IMR-90 (cell line): ENCODE measurements at regions not wholly inside any gene's neighbourhood (a gene's known extent, or its start where the extent isn't known, plus 50 kb on each side); places are given as distances from the start of the nearest gene placed in this dataset.

Source experiments
- ATAC-seq: fragments of 200-7000 bp; cut with Tn5 transposase; 2 replicates; pipeline ENCODE4 v1.9.1; 2020; ENCODE audit warnings: low read depth, mild to moderate bottlenecking, moderate library complexity
- BruUV-seq: library from RNA; stranded (reverse); fragments of 400-500 nt; replicated peaks from 2 replicates; lab custom pipeline; 2021; lab: Mats Ljungman, UMichigan
- CTCF ChIA-PET: fragments of 300-600 bp; formaldehyde crosslinking; extraction: SDS; loops from one replicate; lab custom pipeline; 2021; ENCODE audit warnings: antibody characterized with exemption; lab: Yijun Ruan, JAX
- POLR2A ChIA-PET: fragments of 300-600 bp; sonication (Branson Sonifier 250); formaldehyde crosslinking; loops from one replicate; lab custom pipeline; 2022; ENCODE audit warnings: antibody characterized with exemption; ENCODE audit not compliant: unreplicated experiment; lab: Charles Lee
- DNase-seq: peaks from one replicate; pipeline ENCODE4 v3.0.0; 2013
- H2AFZ ChIP-seq: replicated peaks from 2 replicates; pipeline ENCODE3; 2013; ENCODE audit warnings: low read length, mild to moderate bottlenecking; ENCODE audit not compliant: poor library complexity
- H2AK5ac ChIP-seq: 2 replicates; pipeline ENCODE4 v1.6.1; 2013; ENCODE audit warnings: low read depth, low read length, inconsistent platforms
- H2AK9ac ChIP-seq: replicated peaks from 2 replicates; pipeline ENCODE3; 2013; ENCODE audit warnings: mild to moderate bottlenecking, low read depth, low read length, moderate library complexity; ENCODE audit not compliant: poor library complexity
- H2BK120ac ChIP-seq: 2 replicates; pipeline ENCODE4 v1.6.1; 2013; ENCODE audit warnings: low read depth, low read length, inconsistent platforms
- H2BK15ac ChIP-seq: 3 replicates; pipeline ENCODE4 v1.6.1; 2013; ENCODE audit warnings: low read depth, low read length, inconsistent platforms
- H2BK20ac ChIP-seq: 2 replicates; pipeline ENCODE4 v1.6.1; 2013; ENCODE audit warnings: low read depth, mild to moderate bottlenecking, inconsistent platforms, low read length, moderate library complexity
- H2BK5ac ChIP-seq: 2 replicates; pipeline ENCODE4 v1.6.1; 2013; ENCODE audit warnings: mild to moderate bottlenecking, low read depth, low read length, inconsistent platforms; ENCODE audit not compliant: poor library complexity, severe bottlenecking
- H3K14ac ChIP-seq: replicated peaks from 2 replicates; pipeline ENCODE4 v1.6.1; 2013; ENCODE audit warnings: low read depth, low read length, inconsistent platforms
- H3K18ac ChIP-seq: 2 replicates; pipeline ENCODE4 v1.6.1; 2013; ENCODE audit warnings: low read depth, low read length, control low read depth
- H3K23ac ChIP-seq: 2 replicates; pipeline ENCODE4 v1.6.1; 2013; ENCODE audit warnings: low read depth, low read length, inconsistent platforms
- H3K27ac ChIP-seq: 2 replicates; pipeline ENCODE4 v1.5.1; 2013; ENCODE audit warnings: mild to moderate bottlenecking, control low read depth, low read length; ENCODE audit not compliant: insufficient read depth
- H3K27me3 ChIP-seq: 2 replicates; pipeline ENCODE4 v1.6.1; 2013; ENCODE audit warnings: low read length; ENCODE audit not compliant: control insufficient read depth, insufficient read depth
- H3K36me3 ChIP-seq: 2 replicates; pipeline ENCODE4 v1.6.1; 2013; ENCODE audit warnings: low read length, mixed read lengths; ENCODE audit not compliant: control insufficient read depth, insufficient read depth
- H3K4ac ChIP-seq: 2 replicates; pipeline ENCODE4 v1.6.1; 2013; ENCODE audit warnings: low read depth, low read length, inconsistent platforms
- H3K4me1 ChIP-seq: 2 replicates; pipeline ENCODE4 v1.6.1; 2013; ENCODE audit warnings: low read length, mixed read lengths; ENCODE audit not compliant: control insufficient read depth, insufficient read depth
- H3K4me2 ChIP-seq: 2 replicates; pipeline ENCODE4 v1.6.1; 2013; ENCODE audit warnings: low read depth, mild to moderate bottlenecking, control low read depth, low read length, moderate library complexity
- H3K4me3 ChIP-seq: 2 replicates; pipeline ENCODE4 v1.5.1; 2013; ENCODE audit warnings: low read depth, mild to moderate bottlenecking, control low read depth, low read length, moderate library complexity; ENCODE audit not compliant: insufficient read depth
- H3K56ac ChIP-seq: 2 replicates; pipeline ENCODE4 v1.6.1; 2013; ENCODE audit warnings: low read length, inconsistent platforms; ENCODE audit not compliant: insufficient read depth; ENCODE audit errors: extremely low read depth
- H3K79me1 ChIP-seq, 2 experiments: 2 replicates each; pipeline ENCODE4 v1.6.1; 2013; ENCODE audit warnings: low read length in 2 of 2, inconsistent platforms in 1 of 2, low read depth in 1 of 2
- H3K9ac ChIP-seq: 2 replicates; pipeline ENCODE4 v1.6.1; 2013; ENCODE audit warnings: low read depth, low read length, control low read depth
- H3K9me1 ChIP-seq: 2 replicates; pipeline ENCODE4 v1.6.1; 2013; ENCODE audit warnings: low read length, inconsistent platforms; ENCODE audit not compliant: insufficient read depth
- H3K9me3 ChIP-seq: 2 replicates; pipeline ENCODE4 v1.6.1; 2013; ENCODE audit warnings: low read length; ENCODE audit not compliant: control insufficient read depth, insufficient read depth
- H4K20me1 ChIP-seq: 2 replicates; pipeline ENCODE4 v1.6.1; 2013; ENCODE audit warnings: low read length, inconsistent platforms; ENCODE audit not compliant: insufficient read depth
- H4K5ac ChIP-seq: 2 replicates; pipeline ENCODE4 v1.6.1; 2013; ENCODE audit warnings: mild to moderate bottlenecking, low read depth, low read length, control low read depth
- H4K8ac ChIP-seq, 2 experiments: 2 replicates each; pipeline ENCODE4 v1.6.1; 2013; ENCODE audit warnings: low read depth in 2 of 2, low read length in 2 of 2, control low read depth in 1 of 2, inconsistent platforms in 1 of 2
- H4K91ac ChIP-seq: 2 replicates; pipeline ENCODE4 v1.6.1; 2013; ENCODE audit warnings: low read depth, low read length, inconsistent platforms; ENCODE audit not compliant: insufficient read depth
- BHLHE40 ChIP-seq: fragments of 150-350 bp; IDR thresholded peaks from 2 replicates; pipeline ENCODE4 v1.6.1; 2016; ENCODE audit warnings: mild to moderate bottlenecking, low read depth, low read length
- CEBPB ChIP-seq: IDR thresholded peaks from 2 replicates; pipeline ENCODE4 v1.6.1; 2012; ENCODE audit warnings: low read depth, low read length, improper control_type of control experiment
- CHD1 ChIP-seq: IDR thresholded peaks from 2 replicates; pipeline ENCODE4 v1.6.1; 2012; ENCODE audit warnings: low read depth, low read length, improper control_type of control experiment
- FOS ChIP-seq: fragments of 150-350 bp; IDR thresholded peaks from 2 replicates; pipeline ENCODE4 v1.6.1; 2016; ENCODE audit warnings: low read depth, low read length
- MAFK ChIP-seq: IDR thresholded peaks from 2 replicates; pipeline ENCODE4 v1.6.1; 2012; ENCODE audit warnings: low read depth, low read length, improper control_type of control experiment
- MAZ ChIP-seq: IDR thresholded peaks from 2 replicates; pipeline ENCODE4 v1.6.1; 2012; ENCODE audit warnings: low read depth, mild to moderate bottlenecking, low read length, improper control_type of control experiment, moderate library complexity, borderline replicate concordance
- MXI1 ChIP-seq: IDR thresholded peaks from 2 replicates; pipeline ENCODE4 v1.6.1; 2012; ENCODE audit warnings: low read depth, mild to moderate bottlenecking, low read length, moderate library complexity, borderline replicate concordance
- NFE2L2 ChIP-seq: fragments of 150-350 bp; IDR thresholded peaks from 2 replicates; pipeline ENCODE4 v1.6.1; 2016; ENCODE audit warnings: low read depth, mild to moderate bottlenecking, low read length
- POLR2A ChIP-seq: IDR thresholded peaks from 2 replicates; pipeline ENCODE4 v1.6.1; 2012; ENCODE audit warnings: mild to moderate bottlenecking, low read depth, low read length
- RAD21 ChIP-seq: IDR thresholded peaks from 2 replicates; pipeline ENCODE4 v1.6.1; 2012; ENCODE audit warnings: low read length, improper control_type of control experiment
- RCOR1 ChIP-seq: IDR thresholded peaks from 2 replicates; pipeline ENCODE4 v1.6.1; 2012; ENCODE audit warnings: mild to moderate bottlenecking, low read length, improper control_type of control experiment; ENCODE audit not compliant: insufficient replicate concordance
- RFX5 ChIP-seq: IDR thresholded peaks from 2 replicates; pipeline ENCODE4 v1.8.0; 2012; ENCODE audit warnings: low read depth, mild to moderate bottlenecking, low read length, moderate library complexity
- SMC3 ChIP-seq: fragments of 150-350 bp; IDR thresholded peaks from 2 replicates; pipeline ENCODE4 v1.6.1; 2016; ENCODE audit warnings: low read depth, mild to moderate bottlenecking, antibody characterized with exemption, low read length, moderate library complexity
- dilution Hi-C: fragments of 300-500 bp; cut with HindIII; formaldehyde crosslinking; loops from one replicate; pipeline ENCODE4 v1.14.3; 2018; ENCODE audit warnings: low sequenced_read_pairs; ENCODE audit not compliant: unreplicated experiment
- in situ Hi-C: fragments of 300-500 bp; cut with MboI; formaldehyde crosslinking; loops from 3 replicates; pipeline ENCODE4 v1.14.3; 2019; ENCODE audit warnings: low sequenced_read_pairs, inconsistent platforms, mixed read lengths
- intact Hi-C: fragments of 100-400 bp; cut with micrococcal nuclease; formaldehyde crosslinking; loops from 2 replicates; pipeline ENCODE4 v1.10.0; 2022
- TF ChIP-seq, protein P1 (sequence below): fragments of 150-350 bp; IDR thresholded peaks from 2 replicates; pipeline ENCODE4 v1.6.1; 2017; ENCODE audit warnings: mild to moderate bottlenecking, antibody characterized with exemption, low read length, low read depth
- TF ChIP-seq, protein P2 (sequence below): conservative IDR thresholded peaks from 2 replicates; pipeline ENCODE4 v1.5.1; 2012; ENCODE audit warnings: mild to moderate bottlenecking, low read depth, low read length, improper control_type of control experiment
- TF ChIP-seq, protein P3 (sequence below): fragments of 150-350 bp; IDR thresholded peaks from 2 replicates; pipeline ENCODE4 v1.6.1; 2016; ENCODE audit warnings: low read depth, mild to moderate bottlenecking, low read length, moderate library complexity, borderline replicate concordance

DNA sequence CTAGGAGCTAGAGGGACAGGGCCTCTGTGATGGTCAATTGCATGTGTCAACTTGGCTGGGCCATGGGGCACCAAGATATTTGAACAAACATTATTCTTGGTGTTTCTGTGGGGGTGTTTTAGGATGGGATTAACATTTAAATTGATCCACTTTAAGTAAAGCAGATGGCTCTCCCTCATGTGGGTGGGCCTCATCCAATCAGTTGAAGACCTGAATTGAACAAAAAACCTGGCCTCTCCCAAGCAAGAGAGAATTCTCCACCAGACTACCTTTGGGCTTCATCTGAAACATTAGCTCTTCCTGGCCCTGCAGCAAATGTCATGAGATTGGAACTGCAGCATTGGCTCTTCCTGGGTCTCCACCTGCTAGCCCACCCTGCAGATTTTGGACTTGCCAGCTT is 207.1 kb upstream of the ATP6AP2 start:
- H3K79me1 ChIP-seq: no peaks in the 10 kb centered on the region
- no peak overlapping the region for H4K91ac ChIP-seq
- H3K14ac ChIP-seq: no peak overlapping the region
- dilution Hi-C loops: no loop called here
- H3K4ac ChIP-seq: no peak overlapping the region
- H2BK120ac ChIP-seq: no peak overlapping the region
- H3K9ac ChIP-seq: no peak overlapping the region
- no peaks in the 10 kb centered on the region for H3K9me1 ChIP-seq
- no peak overlapping the region for H4K8ac ChIP-seq
- no peaks in the 10 kb centered on the region for H3K36me3 ChIP-seq
- intact Hi-C loops: no loop called here
- TF ChIP-seq MXI1 (no peak), MAFK (no peak), FOS (no peak), CEBPB (no peak), CHD1 (no peak), BHLHE40 (no peak), RAD21 (no peak), NFE2L2 (no peak), RFX5 (no peak), MAZ (no peak), POLR2A (no peak), SMC3 (no peak), RCOR1 (no peak)
- TF ChIP-seq, protein P1, sequence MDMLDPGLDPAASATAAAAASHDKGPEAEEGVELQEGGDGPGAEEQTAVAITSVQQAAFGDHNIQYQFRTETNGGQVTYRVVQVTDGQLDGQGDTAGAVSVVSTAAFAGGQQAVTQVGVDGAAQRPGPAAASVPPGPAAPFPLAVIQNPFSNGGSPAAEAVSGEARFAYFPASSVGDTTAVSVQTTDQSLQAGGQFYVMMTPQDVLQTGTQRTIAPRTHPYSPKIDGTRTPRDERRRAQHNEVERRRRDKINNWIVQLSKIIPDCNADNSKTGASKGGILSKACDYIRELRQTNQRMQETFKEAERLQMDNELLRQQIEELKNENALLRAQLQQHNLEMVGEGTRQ: no peak
- TF ChIP-seq, protein P2, sequence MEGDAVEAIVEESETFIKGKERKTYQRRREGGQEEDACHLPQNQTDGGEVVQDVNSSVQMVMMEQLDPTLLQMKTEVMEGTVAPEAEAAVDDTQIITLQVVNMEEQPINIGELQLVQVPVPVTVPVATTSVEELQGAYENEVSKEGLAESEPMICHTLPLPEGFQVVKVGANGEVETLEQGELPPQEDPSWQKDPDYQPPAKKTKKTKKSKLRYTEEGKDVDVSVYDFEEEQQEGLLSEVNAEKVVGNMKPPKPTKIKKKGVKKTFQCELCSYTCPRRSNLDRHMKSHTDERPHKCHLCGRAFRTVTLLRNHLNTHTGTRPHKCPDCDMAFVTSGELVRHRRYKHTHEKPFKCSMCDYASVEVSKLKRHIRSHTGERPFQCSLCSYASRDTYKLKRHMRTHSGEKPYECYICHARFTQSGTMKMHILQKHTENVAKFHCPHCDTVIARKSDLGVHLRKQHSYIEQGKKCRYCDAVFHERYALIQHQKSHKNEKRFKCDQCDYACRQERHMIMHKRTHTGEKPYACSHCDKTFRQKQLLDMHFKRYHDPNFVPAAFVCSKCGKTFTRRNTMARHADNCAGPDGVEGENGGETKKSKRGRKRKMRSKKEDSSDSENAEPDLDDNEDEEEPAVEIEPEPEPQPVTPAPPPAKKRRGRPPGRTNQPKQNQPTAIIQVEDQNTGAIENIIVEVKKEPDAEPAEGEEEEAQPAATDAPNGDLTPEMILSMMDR: no peak
- TF ChIP-seq, protein P3, sequence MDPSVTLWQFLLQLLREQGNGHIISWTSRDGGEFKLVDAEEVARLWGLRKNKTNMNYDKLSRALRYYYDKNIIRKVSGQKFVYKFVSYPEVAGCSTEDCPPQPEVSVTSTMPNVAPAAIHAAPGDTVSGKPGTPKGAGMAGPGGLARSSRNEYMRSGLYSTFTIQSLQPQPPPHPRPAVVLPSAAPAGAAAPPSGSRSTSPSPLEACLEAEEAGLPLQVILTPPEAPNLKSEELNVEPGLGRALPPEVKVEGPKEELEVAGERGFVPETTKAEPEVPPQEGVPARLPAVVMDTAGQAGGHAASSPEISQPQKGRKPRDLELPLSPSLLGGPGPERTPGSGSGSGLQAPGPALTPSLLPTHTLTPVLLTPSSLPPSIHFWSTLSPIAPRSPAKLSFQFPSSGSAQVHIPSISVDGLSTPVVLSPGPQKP: no peak
- no peak for DNase-seq
- no peak overlapping the region for H3K56ac ChIP-seq
- no peak overlapping the region for H2BK20ac ChIP-seq
- H3K18ac ChIP-seq: no peak overlapping the region
- no peaks in the 10 kb centered on the region for H3K4me1 ChIP-seq
- H2AFZ ChIP-seq: no peak overlapping the region
- in situ Hi-C loops: no loop called here
- CTCF ChIA-PET: no interaction called here
- no peak overlapping the region for H3K4me3 ChIP-seq
- POLR2A ChIA-PET: no interaction called here
- no peak overlapping the region for H2BK15ac ChIP-seq
- no peak overlapping the region for H2AK5ac ChIP-seq
- peaks cover 11% of the 10 kb centered on the region for H3K27me3 ChIP-seq
- no peak overlapping the region for H3K27ac ChIP-seq
- no peak overlapping the region for H3K4me2 ChIP-seq
- no peaks in the 10 kb centered on the region for H3K9me3 ChIP-seq
- H4K5ac ChIP-seq: no peak overlapping the region
- no peak for ATAC-seq
- no peak overlapping the region for H2BK5ac ChIP-seq
- no peak overlapping the region for H3K23ac ChIP-seq
- no TSS peak for BruUV-seq
- H2AK9ac ChIP-seq: no peak overlapping the region
- H4K20me1 ChIP-seq: no peaks in the 10 kb centered on the region
